GM19452 (cell line): ENCODE measurements at regions not wholly inside any gene's neighbourhood (a gene's known extent, or its start where the extent isn't known, plus 50 kb on each side); places are given as distances from the start of the nearest gene placed in this dataset.
"Not testable (repeated sequence)": the region's sequence is repeated elsewhere in the genome, so short reads cannot be mapped to it uniquely, and the experiment has no call there.

ENCODE experiments used
- ATAC-seq: cut with Tn5 transposase; IDR thresholded peaks from one replicate; pipeline ENCODE4 v1.9.1; 2021; ENCODE audit not compliant: unreplicated experiment

- ATAC-seq: peak; percentile 4
Measured at GRCh38 chrX:52261125-52261462, 76.4 kb downstream of the MAGED4 start.

DNA sequence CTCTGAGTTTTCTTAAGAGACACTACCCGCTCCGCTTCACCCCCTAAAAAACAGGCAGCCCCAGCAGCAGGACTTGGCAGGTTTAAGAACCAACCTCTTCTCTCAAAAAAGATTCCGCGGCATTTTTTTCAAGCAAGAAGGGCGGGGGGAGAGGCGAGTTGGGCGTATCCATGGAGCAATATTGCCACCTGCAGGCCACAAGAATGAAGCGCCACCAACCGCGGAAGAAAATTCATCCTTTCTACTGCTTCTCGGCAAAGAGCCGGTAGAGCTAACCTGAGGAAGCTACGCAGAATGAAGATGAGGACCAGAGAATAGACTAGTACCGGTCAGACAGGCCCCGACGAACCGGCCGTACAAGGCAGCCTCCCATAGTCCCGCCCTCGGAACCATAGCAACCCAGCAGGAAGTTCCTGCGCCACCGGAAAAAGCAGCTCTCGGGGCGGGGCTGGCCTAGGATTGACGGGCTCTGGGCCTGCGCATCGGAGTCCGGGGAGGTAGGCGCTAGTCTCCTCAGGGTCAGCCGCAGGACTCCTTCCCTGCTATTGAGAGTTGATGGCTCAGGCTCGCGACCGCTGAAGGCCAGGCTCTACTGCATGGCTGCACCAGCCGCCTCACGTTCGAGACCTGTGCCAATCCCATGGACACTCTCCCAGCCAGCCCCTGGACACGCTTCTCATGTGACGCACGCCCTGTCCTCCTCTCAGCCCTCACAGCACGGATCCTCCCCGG lies 76.9 kb downstream of the MAGED4 start:
- peak; percentile 98 for ATAC-seq

DNA sequence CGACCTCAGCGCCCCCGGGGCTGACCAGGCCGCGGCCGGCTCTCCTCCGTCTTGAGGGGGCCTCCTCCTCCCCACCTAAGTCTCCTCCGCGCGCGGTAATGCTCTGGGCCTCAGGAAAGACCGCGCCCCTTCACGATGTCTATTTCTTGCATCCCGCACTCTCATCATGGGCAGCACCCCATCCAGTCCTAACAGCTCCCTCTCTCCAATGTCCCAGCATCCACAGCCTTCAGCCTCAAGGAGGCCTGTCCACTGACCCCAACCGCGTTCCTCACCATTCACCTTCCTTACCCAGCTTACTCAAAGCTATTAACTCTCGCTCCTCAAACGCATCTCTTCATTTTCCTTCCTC lies 77.5 kb downstream of the MAGED4 start:
- no peak for ATAC-seq

GRCh38 chrX:52263417-52263816 lies 78.7 kb downstream of the MAGED4 start:
- ATAC-seq: no peak

GRCh38 chrX:52265713-52266112 lies 81.0 kb downstream of the MAGED4 start:
- ATAC-seq: no peak

- not testable (repeated sequence) for ATAC-seq
Measured at GRCh38 chrX:52268502-52268901, 83.8 kb downstream of the MAGED4 start.

DNA sequence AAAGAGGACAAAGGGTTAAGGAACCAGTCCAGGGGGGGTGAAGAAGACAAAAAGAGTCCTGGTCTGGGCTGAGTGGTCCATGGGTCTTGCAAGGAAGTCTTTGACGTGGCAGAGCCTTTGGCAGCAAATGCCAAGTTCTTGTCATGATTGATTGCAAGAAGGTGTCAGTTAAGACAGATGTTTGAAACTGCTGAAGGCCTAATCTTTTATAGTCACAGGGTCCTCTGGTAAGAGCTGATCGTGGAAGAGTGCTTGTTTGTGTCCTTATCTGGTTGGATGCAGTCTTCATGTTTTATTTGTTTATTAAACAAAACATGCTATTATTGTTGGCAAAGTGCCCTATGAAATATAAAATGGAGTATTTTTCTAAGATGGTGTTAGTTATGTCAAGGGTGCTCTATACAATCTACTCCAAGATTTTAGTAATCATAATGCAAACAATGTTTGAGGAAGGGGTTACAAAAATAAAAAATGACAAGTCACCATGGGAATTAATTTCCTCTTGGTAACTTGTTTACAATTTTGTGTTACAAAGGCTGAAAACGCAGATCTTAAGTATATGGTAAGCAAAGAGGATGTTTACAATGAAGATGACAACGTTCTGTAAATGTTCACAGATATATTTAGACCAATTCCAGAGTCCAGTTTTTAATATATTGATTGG lies 85.9 kb downstream of the MAGED4 start:
- no peak for ATAC-seq

DNA sequence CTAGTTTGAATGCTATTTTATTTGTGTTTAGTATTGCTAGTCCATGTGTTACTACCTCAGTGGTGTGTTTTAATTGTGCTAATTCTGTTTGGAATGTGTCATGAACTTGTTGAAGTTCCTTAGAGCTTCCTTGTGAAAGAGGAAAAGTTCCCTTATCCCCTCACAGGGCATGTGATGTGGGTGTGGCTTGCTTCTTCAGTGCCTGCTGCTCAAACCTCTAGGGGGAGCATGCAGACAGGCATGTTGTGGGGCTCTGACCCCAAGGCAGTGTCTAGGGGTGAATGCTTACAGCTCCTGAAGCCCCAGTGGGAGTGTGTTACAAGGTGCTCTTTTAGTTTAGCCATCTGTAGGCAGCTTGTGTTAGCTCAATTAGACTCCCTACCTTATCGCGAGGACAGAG lies 86.5 kb downstream of the MAGED4 start:
- no peak for ATAC-seq

DNA sequence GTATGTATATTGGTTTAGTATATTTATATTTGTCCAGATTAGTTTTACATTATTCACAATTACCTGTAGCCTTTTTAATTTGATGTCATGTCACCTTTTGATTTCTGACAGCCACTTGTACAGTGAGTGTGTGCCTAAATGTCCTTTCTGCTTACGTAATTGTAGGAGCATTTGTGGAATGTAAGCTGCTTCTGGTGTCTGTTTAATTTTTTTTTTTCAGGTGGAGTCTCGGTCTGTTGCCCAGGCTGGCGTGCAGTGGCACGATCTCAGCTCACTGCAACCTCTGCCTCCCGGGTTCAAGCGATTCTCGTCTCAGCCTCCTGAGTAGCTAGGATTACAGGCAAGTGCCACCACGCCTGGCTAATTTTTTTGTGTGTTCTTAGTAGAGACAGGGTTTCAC lies 91.2 kb upstream of the XAGE2 start:
- ATAC-seq: no peak

- no peak for ATAC-seq
Measured at GRCh38 chrX:52280812-52281211, 88.0 kb upstream of the XAGE2 start.

GRCh38 chrX:52284865-52285264 lies 84.0 kb upstream of the XAGE2 start:
- no peak for ATAC-seq

DNA sequence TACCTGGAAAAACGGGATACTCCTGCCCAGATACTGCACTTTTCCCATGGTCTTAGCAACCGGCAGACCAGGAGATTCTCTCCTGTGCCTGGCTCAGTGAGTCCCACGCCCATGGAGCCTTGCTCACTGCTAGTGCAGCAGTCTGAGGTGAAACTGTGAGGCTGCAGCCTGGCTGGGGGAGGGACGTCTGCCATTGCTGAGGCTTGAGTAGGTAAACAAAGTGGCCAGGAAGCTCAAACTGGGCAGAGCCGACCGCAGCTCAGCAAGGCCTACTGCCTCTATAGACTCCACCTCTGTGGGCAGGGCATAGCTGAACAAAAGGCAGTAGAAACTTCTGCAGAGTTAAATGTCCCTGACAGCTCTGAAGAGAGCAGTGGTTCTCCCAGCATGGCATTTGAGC lies 69.9 kb upstream of the XAGE2 start:
- ATAC-seq: not testable (repeated sequence)

- ATAC-seq: not testable (repeated sequence)
Measured at GRCh38 chrX:52308532-52308931, 60.3 kb upstream of the XAGE2 start.
